Large intestine (tissue), 3 donors: ENCODE measurements at regions not wholly inside any gene's neighbourhood (a gene's known extent, or its start where the extent isn't known, plus 50 kb on each side); places are given as distances from the start of the nearest gene placed in this dataset.

Experiments used
- DNase-seq, 2 donors: peaks; one replicate each; pipeline versions ENCODE4 v3.0.0 to v3.0.0-alpha.2; 2013
- H3K27ac ChIP-seq: one replicate; pipeline ENCODE4 v1.5.1; 2013; ENCODE audit warnings: low read length
- H3K27me3 ChIP-seq: 2 replicates; pipeline ENCODE4 v1.6.1; 2013; ENCODE audit warnings: low read length; ENCODE audit not compliant: control insufficient read depth, insufficient read depth
- H3K36me3 ChIP-seq: 2 replicates; pipeline ENCODE4 v1.6.1; 2013; ENCODE audit warnings: low read length; ENCODE audit not compliant: control insufficient read depth, insufficient read depth
- H3K4me1 ChIP-seq: one replicate; pipeline ENCODE4 v1.6.1; 2013; ENCODE audit warnings: low read length; ENCODE audit not compliant: control insufficient read depth, insufficient read depth
- H3K4me3 ChIP-seq: one replicate; pipeline ENCODE4 v1.5.1; 2013; ENCODE audit warnings: low read length
- H3K9me3 ChIP-seq: one replicate; pipeline ENCODE4 v1.6.1; 2013; ENCODE audit warnings: mild to moderate bottlenecking, low read depth, low read length, moderate library complexity; ENCODE audit not compliant: control insufficient read depth
- WGBS: methylation state at CpG from one replicate; pipeline ENCODE4 v1.1.5; 2013; ENCODE audit warnings: low lambda C conversion rate; ENCODE audit not compliant: insufficient coverage; 5-methylcytosine and 5-hydroxymethylcytosine counted together

GRCh38 chr9:84482607-84483006 lies 142.0 kb upstream of the SLC28A3 start:
- no CpG with 5 or more reads among the region's 8 CpGs for WGBS
- Histone ChIP-seq H3K27me3 (no peaks in the 10 kb centered on the region), H3K36me3 (no peaks in the 10 kb centered on the region), H3K9me3 (no peaks in the 10 kb centered on the region), H3K4me1 (no peaks in the 10 kb centered on the region), H3K27ac (no peak overlapping the region), H3K4me3 (no peak overlapping the region)
- no peak for DNase-seq

- WGBS, result 80% methylated on average over 1 of the region's 6 CpGs
- H3K9me3 ChIP-seq, result no peaks in the 10 kb centered on the region
- H3K36me3 ChIP-seq, result no peaks in the 10 kb centered on the region
- H3K4me1 ChIP-seq, result no peaks in the 10 kb centered on the region
- H3K4me3 ChIP-seq, result no peak overlapping the region
- H3K27me3 ChIP-seq, result no peaks in the 10 kb centered on the region
- no peak overlapping the region for H3K27ac ChIP-seq
- DNase-seq, result peak; percentile 22 to 48
Observed at GRCh38 chr9:84484172-84484571, 143.6 kb upstream of the SLC28A3 start.

- H3K36me3 ChIP-seq, result no peaks in the 10 kb centered on the region
- 20% methylated on average over 1 of the region's 2 CpGs for WGBS
- DNase-seq, result no peak
- no peaks in the 10 kb centered on the region for H3K27me3 ChIP-seq
- H3K27ac ChIP-seq, result no peak overlapping the region
- H3K4me1 ChIP-seq, result no peaks in the 10 kb centered on the region
- no peaks in the 10 kb centered on the region for H3K9me3 ChIP-seq
- H3K4me3 ChIP-seq, result no peak overlapping the region
Observed at GRCh38 chr9:84485539-84485938, 145.0 kb upstream of the SLC28A3 start.

DNA sequence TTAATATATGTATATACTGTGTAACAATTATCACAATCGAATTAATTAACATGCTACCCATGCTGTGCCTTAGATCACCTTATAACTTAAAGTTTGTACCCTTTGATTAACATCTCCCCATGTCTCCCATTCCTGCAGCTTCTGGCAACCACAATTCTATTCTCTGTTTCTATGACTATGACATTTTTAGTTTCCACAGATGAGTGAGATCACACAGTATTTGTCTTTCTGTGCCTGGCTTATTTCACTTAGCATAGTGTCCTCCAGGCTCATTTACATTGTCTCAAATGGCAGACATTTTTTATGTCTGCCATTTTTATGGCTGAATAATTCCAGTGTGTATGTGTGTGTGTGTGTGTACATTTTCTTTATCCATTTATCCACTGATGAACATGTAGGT lies 146.1 kb upstream of the SLC28A3 start:
- Histone ChIP-seq H3K4me1 (no peaks in the 10 kb centered on the region), H3K9me3 (no peaks in the 10 kb centered on the region), H3K4me3 (no peak overlapping the region), H3K36me3 (no peaks in the 10 kb centered on the region), H3K27ac (no peak overlapping the region), H3K27me3 (no peaks in the 10 kb centered on the region)
- no CpG with 5 or more reads among the region's 1 CpG for WGBS
- no peak for DNase-seq

- no peak overlapping the region for H3K27ac ChIP-seq
- no CpG with 5 or more reads among the region's 3 CpGs for WGBS
- H3K4me3 ChIP-seq, result no peak overlapping the region
- H3K9me3 ChIP-seq, result no peaks in the 10 kb centered on the region
- H3K27me3 ChIP-seq, result no peaks in the 10 kb centered on the region
- no peaks in the 10 kb centered on the region for H3K4me1 ChIP-seq
- H3K36me3 ChIP-seq, result no peaks in the 10 kb centered on the region
- DNase-seq, result no peak
Observed at GRCh38 chr9:84490206-84490841, 149.8 kb upstream of the SLC28A3 start.

DNA sequence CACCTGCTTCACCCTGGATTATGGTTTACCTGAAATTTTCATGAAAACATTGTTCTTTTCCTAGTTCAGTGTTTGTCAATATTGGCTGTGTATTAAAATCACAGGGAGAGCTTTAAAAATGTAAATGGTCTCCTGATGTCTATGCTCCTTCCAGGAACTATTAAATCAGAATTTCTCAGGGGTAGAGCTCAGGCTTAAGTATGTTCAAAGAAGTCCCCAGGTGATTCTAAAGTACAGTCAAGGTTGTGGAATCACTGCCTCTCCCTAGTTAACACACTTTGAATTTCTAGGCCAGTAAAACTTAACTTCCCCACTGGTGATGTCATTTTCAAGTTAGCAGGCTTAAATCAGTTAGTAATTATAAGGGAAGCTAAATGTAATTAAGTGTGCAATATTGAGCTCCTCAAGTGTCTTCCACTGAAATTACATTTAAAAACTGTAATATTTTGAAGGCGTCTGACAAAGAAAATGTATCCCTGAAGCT lies 150.3 kb upstream of the SLC28A3 start:
- Histone ChIP-seq H3K27me3 (no peaks in the 10 kb centered on the region), H3K27ac (no peak overlapping the region), H3K9me3 (no peaks in the 10 kb centered on the region), H3K4me3 (no peak overlapping the region), H3K4me1 (no peaks in the 10 kb centered on the region), H3K36me3 (no peaks in the 10 kb centered on the region)
- WGBS, result no CpG with 5 or more reads among the region's 1 CpG
- no peak for DNase-seq

DNA sequence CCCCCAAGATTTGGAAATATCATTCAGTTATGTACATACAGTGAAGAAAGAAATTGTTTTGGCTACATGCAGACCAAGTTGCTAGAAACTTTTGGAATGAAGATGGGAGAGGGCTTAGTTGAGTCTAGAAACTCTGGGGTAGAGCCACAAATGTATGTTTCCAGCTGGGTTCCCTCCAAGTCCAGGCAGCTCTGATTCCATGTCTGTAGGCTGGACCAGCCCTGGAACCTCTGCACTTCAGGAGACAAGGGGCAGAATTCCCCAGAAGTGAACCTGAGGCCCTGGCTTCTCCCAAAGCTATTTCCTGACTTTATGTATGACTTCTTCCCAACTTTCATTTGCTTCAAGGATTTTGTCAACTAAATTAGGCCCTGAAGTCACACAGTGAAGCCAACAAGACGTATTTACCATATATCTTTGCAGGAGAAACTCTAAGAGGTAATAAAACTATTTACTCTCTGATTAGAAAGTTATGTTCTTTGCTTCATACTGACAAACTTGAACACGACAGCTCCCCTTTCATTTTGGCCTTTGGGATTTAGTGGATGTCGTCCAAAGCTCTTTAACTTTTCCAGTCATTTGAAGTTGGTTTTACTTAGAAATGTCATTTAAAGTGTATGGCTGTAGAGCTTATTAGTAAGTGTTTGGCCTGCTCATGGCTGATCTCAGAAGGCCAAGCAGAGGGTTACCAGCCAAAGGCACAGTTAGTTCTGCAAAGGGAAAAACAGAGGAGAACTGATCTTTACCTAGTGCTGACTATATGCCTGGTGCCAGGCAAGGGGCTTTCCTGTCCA lies 152.0 kb upstream of the SLC28A3 start:
- Histone ChIP-seq H3K4me1 (no peaks in the 10 kb centered on the region), H3K4me3 (no peak overlapping the region), H3K27me3 (no peaks in the 10 kb centered on the region), H3K9me3 (no peaks in the 10 kb centered on the region), H3K27ac (no peak overlapping the region), H3K36me3 (no peaks in the 10 kb centered on the region)
- 40% methylated on average over 1 of the region's 3 CpGs for WGBS
- no peak for DNase-seq

GRCh38 chr9:84493284-84493947 lies 152.9 kb upstream of the SLC28A3 start:
- Histone ChIP-seq H3K9me3 (no peaks in the 10 kb centered on the region), H3K4me3 (no peak overlapping the region), H3K27me3 (no peaks in the 10 kb centered on the region), H3K27ac (no peak overlapping the region), H3K36me3 (no peaks in the 10 kb centered on the region), H3K4me1 (no peaks in the 10 kb centered on the region)
- DNase-seq, result no peak
- WGBS, result 80% methylated on average over 1 of the region's 6 CpGs

DNA sequence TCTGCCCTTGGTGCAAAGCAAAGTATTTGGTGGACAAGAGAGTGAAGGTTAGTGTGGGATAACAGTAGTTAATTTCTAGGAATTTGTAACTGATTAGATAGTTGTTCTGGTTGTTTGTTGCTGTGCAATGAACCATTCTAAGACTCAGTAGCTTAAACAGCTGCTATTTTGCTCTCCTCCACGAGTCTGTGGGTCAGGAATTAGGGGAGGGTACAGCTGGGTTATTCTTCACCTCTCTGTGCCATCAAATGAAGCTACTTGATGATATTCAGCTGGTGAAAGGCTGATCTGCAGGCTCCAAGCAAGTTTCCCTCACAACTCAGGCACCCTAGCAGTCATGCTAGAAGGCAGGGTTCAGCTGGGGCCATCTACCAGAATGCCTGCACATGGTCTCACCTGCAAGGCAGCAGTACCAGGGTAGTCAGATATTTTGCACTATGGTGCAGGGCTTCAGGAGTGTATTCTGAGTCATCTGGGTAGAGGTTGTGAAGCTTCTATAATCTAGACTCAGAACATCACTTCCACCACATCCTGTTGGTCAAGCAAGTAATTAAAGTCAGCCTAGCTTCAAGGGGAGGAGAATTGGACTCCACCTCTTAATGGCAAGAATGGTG lies 159.5 kb upstream of the SLC28A3 start:
- Histone ChIP-seq H3K36me3 (no peaks in the 10 kb centered on the region), H3K27me3 (no peaks in the 10 kb centered on the region), H3K27ac (no peak overlapping the region), H3K9me3 (no peaks in the 10 kb centered on the region), H3K4me3 (no peak overlapping the region), H3K4me1 (no peaks in the 10 kb centered on the region)
- WGBS, result no CpG with 5 or more reads among the region's 1 CpG
- no peak for DNase-seq

GRCh38 chr9:84500826-84501225 lies 160.3 kb upstream of the SLC28A3 start:
- H3K36me3 ChIP-seq, result no peaks in the 10 kb centered on the region
- DNase-seq, result no peak
- H3K27ac ChIP-seq, result no peak overlapping the region
- H3K9me3 ChIP-seq, result no peaks in the 10 kb centered on the region
- no peak overlapping the region for H3K4me3 ChIP-seq
- WGBS, result no CpG with 5 or more reads among the region's 3 CpGs
- no peaks in the 10 kb centered on the region for H3K27me3 ChIP-seq
- H3K4me1 ChIP-seq, result no peaks in the 10 kb centered on the region
